ENCODE measurements at regions not wholly inside any gene's neighbourhood (a gene's known extent, or its start where the extent isn't known, plus 50 kb on each side); places are given as distances from the start of the nearest gene placed in this dataset.

DNA sequence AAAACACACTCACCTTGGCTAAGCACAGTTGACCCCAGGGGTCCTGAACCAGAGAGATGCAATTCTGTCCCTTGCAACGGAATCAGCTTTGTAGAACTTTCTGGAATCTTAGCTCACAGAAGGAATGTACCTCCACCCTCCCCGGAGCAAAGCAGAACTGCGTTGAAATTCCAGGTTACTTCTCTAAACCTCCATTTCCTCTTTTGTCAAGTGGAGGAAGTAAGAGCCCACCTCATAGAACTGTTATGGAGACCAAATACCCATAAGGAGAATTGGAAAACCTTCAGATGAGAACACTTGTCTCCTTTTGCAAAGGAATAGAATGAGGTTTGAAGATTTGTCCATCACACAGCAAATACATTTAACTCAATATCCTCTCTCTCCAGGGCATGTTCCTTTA lies 86.6 kb upstream of the RBBP6 start:
- no peak for TF ChIP-seq POLR2A (IDR thresholded peaks at IDR 0.05)
- no peak for TF ChIP-seq CTCF (IDR thresholded peaks at IDR 0.05)
- no peak overlapping the region for H3K4me3 ChIP-seq (ENCODE audit: low read depth, poor library complexity, severe bottlenecking)
- WGBS, 2 donors, result 65 to 75% methylated on average over 3 of the region's 3 CpGs
- no peak for DNase-seq (ENCODE audit: low spot score in 2 of 2)
- intact Hi-C loops (cut with DNase I; ENCODE audit: low total_unique reads), result no loop called here

DNA sequence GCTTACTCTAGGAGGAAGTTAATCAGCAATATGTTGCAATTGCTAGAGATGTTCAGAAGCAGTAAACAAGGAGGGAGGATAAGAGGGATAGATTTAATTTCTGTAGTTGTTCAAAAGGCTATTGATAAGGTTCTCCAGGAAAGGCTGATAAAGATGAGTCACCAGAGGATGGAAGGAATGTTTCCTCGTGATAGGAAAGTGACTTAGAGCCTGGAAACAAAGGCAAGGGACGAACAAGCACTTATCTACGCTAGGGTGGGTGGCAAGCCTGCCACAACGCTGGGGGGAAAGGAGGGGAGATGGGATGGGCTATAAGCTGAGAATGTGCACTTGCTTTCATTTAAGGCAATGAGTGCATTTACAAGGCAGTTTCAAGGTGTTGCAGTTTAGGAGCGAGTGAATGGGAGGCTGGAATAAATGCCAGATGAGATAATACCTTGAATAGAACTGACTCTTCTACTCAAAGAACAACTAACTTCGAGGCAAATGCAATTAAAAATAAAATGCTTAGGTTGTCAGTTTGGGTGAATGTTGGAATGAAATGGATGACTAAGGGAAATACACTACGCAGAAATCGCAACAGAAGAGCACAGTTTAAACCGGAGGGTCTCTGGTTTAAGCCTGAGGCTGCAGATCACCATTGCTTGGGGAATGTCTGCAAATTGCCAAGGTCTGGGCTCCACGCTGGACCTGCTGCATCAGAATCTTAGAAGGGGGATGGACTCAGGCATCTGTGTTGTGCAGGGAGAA lies 76.0 kb upstream of the RBBP6 start:
- TF ChIP-seq POLR2A (IDR thresholded peaks at IDR 0.05), result no peak
- no peak for TF ChIP-seq CTCF (IDR thresholded peaks at IDR 0.05)
- peak in 1 of 2 donors; percentile 12 for DNase-seq (ENCODE audit: low spot score in 2 of 2)
- H3K4me3 ChIP-seq (ENCODE audit: low read depth, poor library complexity, severe bottlenecking), result no peak overlapping the region
- intact Hi-C loops (cut with DNase I; ENCODE audit: low total_unique reads), result no loop called here
- 56 to 57% methylated on average over 10 of the region's 10 CpGs for WGBS, 2 donors

DNA sequence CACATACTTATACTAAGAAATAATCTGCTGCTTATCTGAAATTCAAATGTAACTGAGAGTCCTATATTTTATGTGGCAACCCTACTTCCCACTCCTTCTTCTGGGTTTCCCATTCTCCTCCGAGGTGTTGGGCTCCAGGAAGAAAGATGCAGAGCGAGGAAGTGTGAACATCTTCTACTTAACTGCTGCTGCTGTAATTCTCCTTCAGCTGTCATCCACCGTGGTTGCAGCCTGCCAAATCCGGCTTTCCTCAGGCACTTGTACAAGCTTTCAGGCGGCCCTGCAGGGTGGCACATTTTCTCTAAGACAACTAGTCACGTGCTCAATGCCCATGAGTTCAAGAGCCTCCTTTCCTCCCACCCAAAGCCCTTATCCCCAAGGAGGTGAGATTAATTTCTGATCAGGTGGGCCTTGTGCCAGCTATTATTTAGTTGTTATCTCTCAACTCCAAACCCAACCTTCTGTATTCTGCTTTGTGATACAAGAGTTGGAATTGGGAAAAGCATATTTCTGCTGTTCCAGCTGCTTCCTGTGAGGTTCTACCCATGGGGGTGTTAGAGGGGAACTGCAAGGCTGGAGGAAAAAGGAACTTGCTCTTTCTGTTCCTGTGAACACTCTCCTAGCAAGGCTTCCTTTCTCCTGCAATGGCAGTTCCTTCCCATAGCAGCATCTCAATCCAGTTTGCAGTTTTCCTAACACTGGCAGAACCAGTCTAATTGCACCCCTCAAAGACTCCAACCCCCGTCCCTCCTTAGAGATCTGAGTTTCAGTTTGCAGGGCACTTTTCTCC lies 67.6 kb upstream of the RBBP6 start:
- TF ChIP-seq POLR2A (IDR thresholded peaks at IDR 0.05), result no peak
- TF ChIP-seq CTCF (IDR thresholded peaks at IDR 0.05), result no peak
- intact Hi-C loops (cut with DNase I; ENCODE audit: low total_unique reads), result no loop called here
- 31 to 44% methylated on average over 7 of the region's 7 CpGs for WGBS, 2 donors
- DNase-seq (ENCODE audit: low spot score in 2 of 2), result peak in 1 of 2 donors; percentile 64
- H3K4me3 ChIP-seq (ENCODE audit: low read depth, poor library complexity, severe bottlenecking), result no peak overlapping the region

DNA sequence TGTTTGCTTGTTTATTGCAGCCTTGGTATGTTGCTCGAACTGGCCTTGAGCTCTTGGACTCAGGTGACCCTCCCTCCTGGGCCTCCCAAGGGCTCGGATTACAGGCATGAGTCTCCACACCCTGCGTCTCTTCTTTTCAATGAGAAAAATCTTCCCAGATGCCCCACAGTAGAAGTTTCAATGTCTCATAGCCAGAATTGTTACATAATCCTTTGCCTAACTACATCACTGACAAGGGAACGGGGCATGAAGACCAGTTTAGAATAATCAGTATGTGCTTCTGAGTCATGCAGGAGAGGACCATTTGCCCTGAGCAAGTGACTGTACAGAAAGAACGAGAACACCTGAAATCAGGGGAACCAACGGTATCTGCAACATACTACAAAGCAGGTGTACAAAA lies 61.9 kb upstream of the RBBP6 start:
- WGBS, 2 donors, result 78 to 80% methylated on average over 6 of the region's 6 CpGs
- TF ChIP-seq CTCF (IDR thresholded peaks at IDR 0.05), result no peak
- no peak for TF ChIP-seq POLR2A (IDR thresholded peaks at IDR 0.05)
- no peak for DNase-seq (ENCODE audit: low spot score in 2 of 2)
- intact Hi-C loops (cut with DNase I; ENCODE audit: low total_unique reads), result no loop called here
- no peak overlapping the region for H3K4me3 ChIP-seq (ENCODE audit: low read depth, poor library complexity, severe bottlenecking)

DNA sequence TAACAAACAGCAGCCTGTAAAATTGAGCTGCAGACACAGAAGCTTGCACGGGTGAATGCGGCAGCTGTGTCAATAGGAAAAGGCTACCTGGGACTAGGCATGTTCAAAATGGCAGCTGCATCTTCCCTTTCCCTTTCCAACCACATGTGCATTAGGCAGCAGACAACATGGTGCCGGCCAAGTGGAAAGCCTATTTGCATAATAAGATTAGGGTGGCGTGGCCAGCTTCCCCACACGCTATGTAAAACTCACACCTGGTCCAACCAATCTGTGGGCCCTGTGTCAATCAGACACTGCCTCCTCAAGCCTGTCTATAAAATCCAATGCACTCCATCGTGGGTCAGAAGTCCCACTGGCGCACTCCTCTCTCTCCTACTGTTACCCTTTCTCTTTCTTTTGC lies 61.0 kb upstream of the RBBP6 start:
- peak in 1 of 2 donors; percentile 31 for DNase-seq (ENCODE audit: low spot score in 2 of 2)
- TF ChIP-seq POLR2A (IDR thresholded peaks at IDR 0.05) (no peak), CTCF (IDR thresholded peaks at IDR 0.05) (no peak)
- WGBS, 2 donors, result 80 to 84% methylated on average over 7 of the region's 7 CpGs
- H3K4me3 ChIP-seq (ENCODE audit: low read depth, poor library complexity, severe bottlenecking), result no peak overlapping the region
- intact Hi-C loops (cut with DNase I; ENCODE audit: low total_unique reads), result no loop called here
